ENCODE measurements at regions not wholly inside any gene's neighbourhood (a gene's known extent, or its start where the extent isn't known, plus 50 kb on each side); places are given as distances from the start of the nearest gene placed in this dataset.
"Not testable (repeated sequence)": the region's sequence is repeated elsewhere in the genome, so short reads cannot be mapped to it uniquely, and the experiment has no call there.

- ATAC-seq (no peak), DNase-seq (ENCODE audit: low spot score in 2 of 2) (no peak)
- H3K27ac Mint-ChIP-seq = no peak overlapping the region
- H3K36me3 Mint-ChIP-seq = no peaks in the 10 kb centered on the region
- no peaks in the 10 kb centered on the region for H3K9me3 Mint-ChIP-seq
These were observed 297.1 kb upstream of the NCAM1 start for GRCh38 chr11:112663947-112664634.

- no peak for ATAC-seq
- no peak for DNase-seq (ENCODE audit: low spot score in 2 of 2)
- Mint-ChIP-seq H3K9me3 (no peaks in the 10 kb centered on the region), H3K27ac (no peak overlapping the region), H3K36me3 (no peaks in the 10 kb centered on the region)
These were observed 295.9 kb upstream of the NCAM1 start for GRCh38 chr11:112665291-112665690.

- H3K36me3 Mint-ChIP-seq = no peaks in the 10 kb centered on the region
- H3K27ac Mint-ChIP-seq = no peak overlapping the region
- DNase-seq (ENCODE audit: low spot score in 2 of 2) (no peak), ATAC-seq (no peak)
- H3K9me3 Mint-ChIP-seq = no peaks in the 10 kb centered on the region
These were observed 295.0 kb upstream of the NCAM1 start for GRCh38 chr11:112666253-112666652.

GRCh38 chr11:112670806-112671570, 290.2 kb upstream of the NCAM1 start:
- Mint-ChIP-seq H3K9me3 (peaks cover 8 to 12% of the 10 kb centered on the region in 2 donors), H3K36me3 (no peaks in the 10 kb centered on the region), H3K27ac (no peak overlapping the region)
- no peak for DNase-seq (ENCODE audit: low spot score in 2 of 2)
- ATAC-seq = no peak

- ATAC-seq; H3K36me3 Mint-ChIP-seq; DNase-seq (ENCODE audit: low spot score in 2 of 2); H3K27ac Mint-ChIP-seq: not testable (repeated sequence)
- H3K9me3 Mint-ChIP-seq = peaks cover 8 to 12% of the 10 kb centered on the region in 2 donors
These were observed 287.8 kb upstream of the NCAM1 start for GRCh38 chr11:112673401-112673800.

GRCh38 chr11:112685111-112685510, 276.1 kb upstream of the NCAM1 start:
- H3K36me3 Mint-ChIP-seq = peaks cover 5 to 7% of the 10 kb centered on the region in 2 donors
- ATAC-seq (no peak), DNase-seq (ENCODE audit: low spot score in 2 of 2) (no peak)
- no peak overlapping the region for H3K27ac Mint-ChIP-seq
- peaks cover 0 to 7% of the 10 kb centered on the region in 2 donors for H3K9me3 Mint-ChIP-seq

- no peak overlapping the region for H3K27ac Mint-ChIP-seq
- no peak for ATAC-seq
- no peak for DNase-seq (ENCODE audit: low spot score in 2 of 2)
- H3K36me3 Mint-ChIP-seq = no peaks in the 10 kb centered on the region
- H3K9me3 Mint-ChIP-seq = no peaks in the 10 kb centered on the region
These were observed 271.4 kb upstream of the NCAM1 start for GRCh38 chr11:112689851-112690250.

- ATAC-seq = no peak
- H3K9me3 Mint-ChIP-seq = no peaks in the 10 kb centered on the region
- H3K36me3 Mint-ChIP-seq = no peaks in the 10 kb centered on the region
- H3K27ac Mint-ChIP-seq = no peak overlapping the region
- no peak for DNase-seq (ENCODE audit: low spot score in 2 of 2)
These were observed 267.4 kb upstream of the NCAM1 start for GRCh38 chr11:112693781-112694180.

- DNase-seq (ENCODE audit: low spot score in 2 of 2) (no peak), ATAC-seq (no peak)
- Mint-ChIP-seq H3K36me3 (no peaks in the 10 kb centered on the region), H3K9me3 (no peaks in the 10 kb centered on the region), H3K27ac (peak overlapping the region in 1 of 2 donors; percentile 77)
These were observed 267.0 kb upstream of the NCAM1 start for GRCh38 chr11:112694245-112694644.

- no peaks in the 10 kb centered on the region for H3K9me3 Mint-ChIP-seq
- DNase-seq (ENCODE audit: low spot score in 2 of 2) (no peak), ATAC-seq (no peak)
- peak overlapping the region in 1 of 2 donors; percentile 77 for H3K27ac Mint-ChIP-seq
- no peaks in the 10 kb centered on the region for H3K36me3 Mint-ChIP-seq
These were observed 266.4 kb upstream of the NCAM1 start for GRCh38 chr11:112694813-112695212.

- Mint-ChIP-seq H3K9me3 (no peaks in the 10 kb centered on the region), H3K27ac (no peak overlapping the region), H3K36me3 (no peaks in the 10 kb centered on the region)
- ATAC-seq (no peak), DNase-seq (ENCODE audit: low spot score in 2 of 2) (no peak)
These were observed 263.6 kb upstream of the NCAM1 start for GRCh38 chr11:112697391-112698178.

- no peaks in the 10 kb centered on the region for H3K36me3 Mint-ChIP-seq
- peaks cover 0 to 4% of the 10 kb centered on the region in 2 donors for H3K9me3 Mint-ChIP-seq
- ATAC-seq (no peak), DNase-seq (ENCODE audit: low spot score in 2 of 2) (no peak)
- no peak overlapping the region for H3K27ac Mint-ChIP-seq
These were observed 256.1 kb upstream of the NCAM1 start for GRCh38 chr11:112705148-112705547.

GRCh38 chr11:112706863-112707262, 254.4 kb upstream of the NCAM1 start:
- DNase-seq (ENCODE audit: low spot score in 2 of 2) (no peak), ATAC-seq (no peak)
- Mint-ChIP-seq H3K36me3 (no peaks in the 10 kb centered on the region), H3K9me3 (peaks cover 0 to 4% of the 10 kb centered on the region in 2 donors), H3K27ac (no peak overlapping the region)

GRCh38 chr11:112714340-112714739, 246.9 kb upstream of the NCAM1 start:
- not testable (repeated sequence) for H3K27ac Mint-ChIP-seq; DNase-seq (ENCODE audit: low spot score in 2 of 2); ATAC-seq

GRCh38 chr11:112715056-112715455, 246.2 kb upstream of the NCAM1 start:
- no peaks in the 10 kb centered on the region for H3K36me3 Mint-ChIP-seq
- ATAC-seq = no peak
- DNase-seq (ENCODE audit: low spot score in 2 of 2) = no peak
- H3K27ac Mint-ChIP-seq = no peak overlapping the region
- H3K9me3 Mint-ChIP-seq = no peaks in the 10 kb centered on the region

More at GRCh38 chr11:112714340-112714739, 246.9 kb upstream of the NCAM1 start:
- not testable (repeated sequence) for H3K36me3 Mint-ChIP-seq, H3K9me3 Mint-ChIP-seq

- Mint-ChIP-seq H3K9me3 (no peaks in the 10 kb centered on the region), H3K36me3 (no peaks in the 10 kb centered on the region)
- no peak for ATAC-seq
These were observed 242.7 kb upstream of the NCAM1 start for GRCh38 chr11:112718483-112718882.

More at GRCh38 chr11:112718483-112718882, 242.7 kb upstream of the NCAM1 start:
- DNase-seq (ENCODE audit: low spot score in 2 of 2) = no peak
- no peak overlapping the region for H3K27ac Mint-ChIP-seq

Measured in activated naive CD4-positive, alpha-beta T cell treated with anti-CD3 and anti-CD28 coated beads, Interleukin-2, amount 50 U/mL, for 72 hours (primary cell).